A549 (cell line): ENCODE measurements at regions not wholly inside any gene's neighbourhood (a gene's known extent, or its start where the extent isn't known, plus 50 kb on each side); places are given as distances from the start of the nearest gene placed in this dataset.

Experiments used
- ATAC-seq, 2 experiments: fragments of 200-7000 bp in 1 of 2; fragments of >200 bp in 1 of 2; cut with Nextera tagmentation in 1 of 2; cut with Tn5 transposase in 1 of 2; 3 replicates each; pipeline versions ENCODE4 v1.8.0 to v1.9.1; 2018 to 2020; ENCODE audit warnings: mild to moderate bottlenecking in 1 of 2, moderate library complexity in 1 of 2
- CTCF ChIA-PET: fragments of 300-600 bp; sonication (Branson Sonifier 250); formaldehyde crosslinking; extraction: SDS; loops from one replicate; lab custom pipeline; 2021; ENCODE audit warnings: antibody characterized with exemption, inconsistent platforms; lab: Yijun Ruan, JAX
- POLR2A ChIA-PET: fragments of 350-600 bp; formaldehyde crosslinking; extraction: SDS; loops from one replicate; lab custom pipeline; 2021; ENCODE audit warnings: antibody characterized with exemption, inconsistent platforms; lab: Yijun Ruan, JAX
- DNase-seq, 2 experiments: peaks; one replicate each; pipeline versions ENCODE4 v3.0.0 to v3.0.0-alpha.2; 2011 to 2016; ENCODE audit warnings: low read depth in 1 of 2, low spot score in 1 of 2
- FAIRE-seq: peaks from 2 replicates; lab custom pipeline; 2011; peaks lifted over from hg19 to GRCh38; lab: Jason Lieb, UNC
- H3K27ac ChIP-seq, 2 experiments: fragments of >200 bp; sonication (Bioruptor Twin); formaldehyde crosslinking; 3 replicates each; pipeline ENCODE4 v1.5.1; 2016 to 2017
- H3K4me1 ChIP-seq: fragments of >200 bp; sonication (Bioruptor Twin); formaldehyde crosslinking; 3 replicates; pipeline ENCODE4 v1.6.1; 2016
- H3K4me2 ChIP-seq: fragments of >200 bp; sonication (Bioruptor Twin); formaldehyde crosslinking; 3 replicates; pipeline ENCODE4 v1.6.1; 2016
- H3K4me3 ChIP-seq: fragments of >200 bp; sonication (Bioruptor Twin); formaldehyde crosslinking; 3 replicates; pipeline ENCODE4 v1.5.1; 2016
- H3K9me3 ChIP-seq: fragments of >200 bp; sonication (Bioruptor Twin); formaldehyde crosslinking; 3 replicates; pipeline ENCODE4 v1.6.1; 2016
- CHD2 ChIP-seq: fragments of 150-350 bp; IDR thresholded peaks from 2 replicates; pipeline ENCODE4 v1.6.1; 2014; ENCODE audit warnings: low read length; ENCODE audit not compliant: partially characterized antibody
- CHD4 ChIP-seq: fragments of 200-600 bp; sonication (generic); IDR thresholded peaks from 2 replicates; pipeline ENCODE4 v1.6.1; 2016; ENCODE audit warnings: antibody characterized with exemption, mild to moderate bottlenecking, borderline replicate concordance
- EHF ChIP-seq: fragments of 250-450 bp; sonication (Bioruptor Pico); IDR thresholded peaks from 2 replicates; pipeline ENCODE4 v1.5.0; 2020; ENCODE audit warnings: mild to moderate bottlenecking
- ESRRA ChIP-seq: fragments of 150-350 bp; IDR thresholded peaks from 2 replicates; pipeline ENCODE4 v1.6.1; 2014; ENCODE audit warnings: mild to moderate bottlenecking, low read length, borderline replicate concordance
- FOSB ChIP-seq: fragments of 250-450 bp; sonication (Bioruptor Pico); IDR thresholded peaks from 2 replicates; pipeline ENCODE4 v1.5.0; 2020; ENCODE audit warnings: mild to moderate bottlenecking, moderate library complexity
- FOSL2 ChIP-seq, 2 experiments: fragments of 450-650 bp in 1 of 2; fragments of >200 bp in 1 of 2; sonication (Bioruptor Twin) in 1 of 2; formaldehyde crosslinking; IDR thresholded peaks; 2 replicates each; pipeline versions ENCODE4 v1.5.0 to v1.6.1; 2016 to 2020; ENCODE audit warnings: mild to moderate bottlenecking in 1 of 2, moderate library complexity in 1 of 2
- GATA3 ChIP-seq: IDR thresholded peaks from 2 replicates; pipeline ENCODE4 v1.6.1; 2012; ENCODE audit warnings: borderline replicate concordance
- HDAC2 ChIP-seq: fragments of 200-600 bp; sonication (generic); IDR thresholded peaks from 2 replicates; pipeline ENCODE4 v1.6.1; 2016
- HEYL ChIP-seq: fragments of 250-450 bp; sonication (Bioruptor Pico); IDR thresholded peaks from 2 replicates; pipeline ENCODE4 v1.8.0; 2021; ENCODE audit warnings: mild to moderate bottlenecking, moderate library complexity
- HOXB5 ChIP-seq: fragments of 250-450 bp; sonication (Bioruptor Pico); IDR thresholded peaks from 2 replicates; pipeline ENCODE4 v1.5.0; 2020; ENCODE audit warnings: mild to moderate bottlenecking, moderate library complexity
- JUN ChIP-seq, 2 experiments: fragments of >200 bp; sonication (Bioruptor Twin); formaldehyde crosslinking; IDR thresholded peaks; 2 replicates in 1 of 2; 3 replicates in 1 of 2; pipeline ENCODE4 v1.6.1; 2016 to 2017
- JUNB ChIP-seq: fragments of >200 bp; sonication (Bioruptor Twin); formaldehyde crosslinking; IDR thresholded peaks from 2 replicates; pipeline ENCODE4 v1.6.1; 2016
- MAFK ChIP-seq: fragments of 450-650 bp; IDR thresholded peaks from 2 replicates; pipeline ENCODE4 v1.6.1; 2014; ENCODE audit not compliant: partially characterized antibody
- NFE2L2 ChIP-seq: fragments of 150-350 bp; conservative IDR thresholded peaks from 2 replicates; pipeline ENCODE4 v1.6.1; 2014; ENCODE audit warnings: low read length
- NR3C1 ChIP-seq: fragments of >200 bp; sonication (Bioruptor Twin); formaldehyde crosslinking; IDR thresholded peaks from 3 replicates; pipeline ENCODE4 v1.6.1; 2017
- PHF8 ChIP-seq: fragments of 200-600 bp; sonication (generic); IDR thresholded peaks from 2 replicates; pipeline ENCODE4 v1.6.1; 2016; ENCODE audit warnings: low read depth, mild to moderate bottlenecking, antibody characterized with exemption, moderate library complexity, borderline replicate concordance
- POLR2A ChIP-seq: IDR thresholded peaks from 2 replicates; pipeline ENCODE4 v1.6.1; 2012; ENCODE audit warnings: mild to moderate bottlenecking, low read length
- RARB ChIP-seq: fragments of 250-450 bp; sonication (Bioruptor Pico); IDR thresholded peaks from 2 replicates; pipeline ENCODE4 v1.8.0; 2021; ENCODE audit warnings: mild to moderate bottlenecking, moderate library complexity
- SMC3 ChIP-seq: fragments of >200 bp; sonication (Bioruptor Twin); formaldehyde crosslinking; IDR thresholded peaks from 3 replicates; pipeline ENCODE4 v1.6.1; 2018; ENCODE audit warnings: inconsistent platforms
- SREBF2 ChIP-seq: fragments of 450-650 bp; IDR thresholded peaks from 2 replicates; pipeline ENCODE4 v1.6.1; 2014; ENCODE audit warnings: mild to moderate bottlenecking, moderate library complexity
- TFCP2L1 ChIP-seq: fragments of 250-450 bp; sonication (Bioruptor Pico); IDR thresholded peaks from 2 replicates; pipeline ENCODE4 v1.5.0; 2021; ENCODE audit warnings: mild to moderate bottlenecking
- TP53 ChIP-seq: fragments of 250-450 bp; sonication (Bioruptor Pico); IDR thresholded peaks from 2 replicates; pipeline ENCODE4 v1.5.0; 2021; ENCODE audit warnings: mild to moderate bottlenecking, moderate library complexity
- ZFP36 ChIP-seq: fragments of 450-650 bp; IDR thresholded peaks from 2 replicates; pipeline ENCODE4 v1.6.1; 2014; ENCODE audit warnings: borderline replicate concordance; ENCODE audit not compliant: partially characterized antibody
- ZNF302 ChIP-seq: fragments of 250-450 bp; sonication (Bioruptor Pico); IDR thresholded peaks from 2 replicates; pipeline ENCODE4 v1.9.0; 2021; ENCODE audit warnings: inconsistent platforms, mild to moderate bottlenecking, moderate library complexity
- ZSCAN20 ChIP-seq: fragments of 250-450 bp; sonication (Bioruptor Pico); IDR thresholded peaks from 2 replicates; pipeline ENCODE4 v1.8.0; 2022; ENCODE audit warnings: mild to moderate bottlenecking, moderate library complexity
- WGBS: methylation state at CpG from one replicate; pipeline ENCODE4 v1.1.6; 2017; ENCODE audit errors: missing lambda C conversion rate; 5-methylcytosine and 5-hydroxymethylcytosine counted together
- TF ChIP-seq, protein P1 (sequence below): fragments of >200 bp; sonication (Bioruptor Twin); formaldehyde crosslinking; IDR thresholded peaks from 3 replicates; pipeline ENCODE4 v1.6.1; 2016
- TF ChIP-seq, protein P2 (sequence below): fragments of 200-600 bp; sonication (generic); IDR thresholded peaks from 2 replicates; pipeline ENCODE4 v1.6.1; 2016; ENCODE audit warnings: antibody characterized with exemption, mild to moderate bottlenecking, moderate library complexity

DNA sequence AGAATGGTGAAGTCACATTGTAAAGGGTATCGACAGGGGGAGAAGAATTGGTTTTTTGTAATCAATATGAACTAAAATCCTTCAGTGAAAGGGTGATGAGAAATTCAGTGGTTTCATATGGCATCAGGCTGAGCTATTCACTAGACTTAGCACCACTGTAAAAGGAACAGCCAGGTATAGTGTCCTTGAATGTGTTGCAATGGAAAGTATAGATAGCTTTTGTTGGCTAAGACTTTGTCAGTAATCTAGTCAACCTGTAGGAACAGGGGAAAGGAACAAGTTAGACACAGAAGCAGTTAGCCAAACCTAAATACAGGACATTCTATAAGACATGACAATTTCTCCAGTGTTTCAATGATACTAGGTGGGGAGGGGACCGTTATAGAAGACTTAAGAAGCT, 172.6 kb upstream of the MOCS1 start (continued):
- TF ChIP-seq, protein P1, sequence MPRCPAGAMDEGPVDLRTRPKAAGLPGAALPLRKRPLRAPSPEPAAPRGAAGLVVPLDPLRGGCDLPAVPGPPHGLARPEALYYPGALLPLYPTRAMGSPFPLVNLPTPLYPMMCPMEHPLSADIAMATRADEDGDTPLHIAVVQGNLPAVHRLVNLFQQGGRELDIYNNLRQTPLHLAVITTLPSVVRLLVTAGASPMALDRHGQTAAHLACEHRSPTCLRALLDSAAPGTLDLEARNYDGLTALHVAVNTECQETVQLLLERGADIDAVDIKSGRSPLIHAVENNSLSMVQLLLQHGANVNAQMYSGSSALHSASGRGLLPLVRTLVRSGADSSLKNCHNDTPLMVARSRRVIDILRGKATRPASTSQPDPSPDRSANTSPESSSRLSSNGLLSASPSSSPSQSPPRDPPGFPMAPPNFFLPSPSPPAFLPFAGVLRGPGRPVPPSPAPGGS: no peak
- TF ChIP-seq RARB (CRISPR knock-in tag) (no peak), SMC3 (no peak), FOSB (CRISPR knock-in tag) (no peak), SREBF2 (no peak), CHD2 (no peak)
- TF ChIP-seq, all 56 proteins: peak for 0

DNA sequence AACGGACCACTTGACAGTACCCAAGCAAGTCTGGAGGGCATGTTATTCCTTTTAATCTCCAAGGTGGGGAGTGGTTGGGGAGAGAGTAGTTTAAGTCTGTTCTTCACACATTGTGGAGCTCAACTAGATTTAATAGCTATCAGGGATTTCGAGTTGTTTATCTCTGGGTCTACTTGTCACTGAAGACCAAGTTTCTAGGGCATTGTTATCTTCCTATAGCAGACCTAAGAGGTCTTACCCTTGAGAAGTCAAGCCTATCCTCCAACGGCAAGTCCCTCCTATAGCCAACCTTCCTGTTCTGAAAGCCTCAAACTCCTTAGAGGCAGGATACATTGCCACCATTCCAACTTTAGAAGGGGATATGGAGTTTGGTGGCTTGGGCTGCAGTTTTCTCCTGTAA, 164.5 kb upstream of the MOCS1 start:
- WGBS: 3% methylated on average over 3 of the region's 3 CpGs

DNA sequence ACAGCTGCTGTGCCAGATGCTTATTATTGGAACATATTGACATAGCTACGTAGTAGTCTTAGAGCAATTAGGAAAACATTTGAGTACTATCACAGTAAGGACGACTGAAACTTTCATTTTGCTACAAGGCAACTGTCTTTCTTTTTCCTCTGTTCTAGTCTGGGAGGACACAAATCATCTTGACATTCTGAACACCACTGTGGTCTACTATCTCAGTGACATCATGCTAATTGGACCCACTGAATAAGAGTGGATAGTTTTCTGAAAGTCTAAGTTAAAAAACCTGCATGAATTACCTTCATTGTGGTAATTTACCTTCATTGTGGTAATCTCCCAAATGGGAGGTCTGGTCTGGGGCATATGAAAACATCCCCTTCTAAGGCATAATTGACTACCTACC, 163.3 kb upstream of the MOCS1 start:
- TF ChIP-seq ESRRA (no peak), ZSCAN20 (no peak), TP53 (CRISPR knock-in tag) (no peak)
- Histone ChIP-seq H3K27ac (no peak overlapping the region), H3K4me1 (no peaks in the 10 kb centered on the region), H3K9me3 (no peaks in the 10 kb centered on the region), H3K4me2 (no peak overlapping the region), H3K4me3 (no peak overlapping the region)
- FAIRE-seq (no peak), DNase-seq (no peak), ATAC-seq (no peak)
- CTCF ChIA-PET: no interaction called here
- POLR2A ChIA-PET: no interaction called here
- WGBS: 4% methylated on average over 2 of the region's 2 CpGs

More for the DNA sequence above, 164.5 kb upstream of the MOCS1 start:
- ChIA-PET CTCF (no interaction called here), POLR2A (no interaction called here)
- TF ChIP-seq HDAC2 (no peak), GATA3 (no peak)
- Histone ChIP-seq H3K4me3 (no peak overlapping the region), H3K27ac (no peak overlapping the region), H3K9me3 (no peaks in the 10 kb centered on the region), H3K4me2 (no peak overlapping the region), H3K4me1 (no peaks in the 10 kb centered on the region)
- DNase-seq (no peak), ATAC-seq (no peak), FAIRE-seq (no peak)

DNA sequence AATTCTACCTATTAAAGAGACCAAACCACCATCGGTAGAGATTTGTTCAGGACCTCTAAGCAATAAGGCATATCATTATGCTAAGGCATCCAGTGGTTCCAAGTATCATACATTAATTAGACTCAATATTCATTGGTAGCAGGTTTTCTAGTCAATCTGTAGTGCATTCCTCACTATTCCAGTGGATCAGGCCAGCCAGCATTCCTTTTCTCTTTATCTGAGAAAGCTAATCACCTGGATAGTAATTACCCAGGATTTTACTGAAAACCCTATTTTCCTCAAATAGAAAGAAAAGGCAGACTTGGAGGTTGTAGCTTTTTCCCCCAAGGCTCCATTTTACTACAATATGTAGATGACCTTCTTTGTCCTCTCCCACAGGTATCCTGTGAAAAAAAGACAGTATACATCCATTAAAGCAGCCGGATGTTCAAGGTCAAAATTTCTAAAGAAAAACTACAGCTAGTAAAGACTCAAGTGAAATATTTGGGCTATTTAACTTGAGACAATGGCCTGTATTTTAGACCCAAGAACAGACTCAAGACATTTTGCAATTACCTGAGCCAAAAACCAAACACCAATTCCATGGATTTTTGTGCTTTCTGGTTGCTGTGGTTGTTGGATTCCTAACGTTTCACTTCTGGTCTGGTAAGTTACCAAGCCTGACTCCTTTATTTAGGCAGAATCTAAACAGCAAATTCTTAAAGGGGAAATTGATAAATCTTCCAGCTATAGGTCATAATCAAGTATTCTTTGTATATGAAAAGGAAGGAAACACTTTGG, 149.1 kb upstream of the MOCS1 start:
- Histone ChIP-seq H3K4me2 (no peak overlapping the region), H3K4me3 (no peak overlapping the region), H3K27ac (no peak overlapping the region), H3K4me1 (no peaks in the 10 kb centered on the region), H3K9me3 (no peaks in the 10 kb centered on the region)
- TF ChIP-seq NFE2L2 (no peak), POLR2A (no peak), ESRRA (no peak), GATA3 (no peak), TFCP2L1 (no peak), CHD4 (no peak), JUN (IDR thresholded peaks at IDR 0.05) (no peak), EHF (CRISPR knock-in tag) (no peak), PHF8 (no peak), HEYL (CRISPR knock-in tag) (no peak), JUNB (no peak), HOXB5 (no peak), ZNF302 (CRISPR knock-in tag) (no peak), MAFK (no peak), ZSCAN20 (no peak), FOSL2 (IDR thresholded peaks at IDR 0.05) (no peak), FOSL2 (CRISPR knock-in tag; IDR thresholded peaks at IDR 0.05) (no peak), NR3C1 (no peak), CHD2 (no peak), ZFP36 (no peak)
- TF ChIP-seq, protein P2, sequence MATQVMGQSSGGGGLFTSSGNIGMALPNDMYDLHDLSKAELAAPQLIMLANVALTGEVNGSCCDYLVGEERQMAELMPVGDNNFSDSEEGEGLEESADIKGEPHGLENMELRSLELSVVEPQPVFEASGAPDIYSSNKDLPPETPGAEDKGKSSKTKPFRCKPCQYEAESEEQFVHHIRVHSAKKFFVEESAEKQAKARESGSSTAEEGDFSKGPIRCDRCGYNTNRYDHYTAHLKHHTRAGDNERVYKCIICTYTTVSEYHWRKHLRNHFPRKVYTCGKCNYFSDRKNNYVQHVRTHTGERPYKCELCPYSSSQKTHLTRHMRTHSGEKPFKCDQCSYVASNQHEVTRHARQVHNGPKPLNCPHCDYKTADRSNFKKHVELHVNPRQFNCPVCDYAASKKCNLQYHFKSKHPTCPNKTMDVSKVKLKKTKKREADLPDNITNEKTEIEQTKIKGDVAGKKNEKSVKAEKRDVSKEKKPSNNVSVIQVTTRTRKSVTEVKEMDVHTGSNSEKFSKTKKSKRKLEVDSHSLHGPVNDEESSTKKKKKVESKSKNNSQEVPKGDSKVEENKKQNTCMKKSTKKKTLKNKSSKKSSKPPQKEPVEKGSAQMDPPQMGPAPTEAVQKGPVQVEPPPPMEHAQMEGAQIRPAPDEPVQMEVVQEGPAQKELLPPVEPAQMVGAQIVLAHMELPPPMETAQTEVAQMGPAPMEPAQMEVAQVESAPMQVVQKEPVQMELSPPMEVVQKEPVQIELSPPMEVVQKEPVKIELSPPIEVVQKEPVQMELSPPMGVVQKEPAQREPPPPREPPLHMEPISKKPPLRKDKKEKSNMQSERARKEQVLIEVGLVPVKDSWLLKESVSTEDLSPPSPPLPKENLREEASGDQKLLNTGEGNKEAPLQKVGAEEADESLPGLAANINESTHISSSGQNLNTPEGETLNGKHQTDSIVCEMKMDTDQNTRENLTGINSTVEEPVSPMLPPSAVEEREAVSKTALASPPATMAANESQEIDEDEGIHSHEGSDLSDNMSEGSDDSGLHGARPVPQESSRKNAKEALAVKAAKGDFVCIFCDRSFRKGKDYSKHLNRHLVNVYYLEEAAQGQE: no peak
- ChIA-PET POLR2A (no interaction called here), CTCF (interaction anchor here (0.6 kb wide), 1 partner anchor 311 kb away, joined by 3 read pairs; no protein-coding TSS in a partner anchor)
- FAIRE-seq: no peak
- 18% methylated on average over 3 of the region's 3 CpGs for WGBS
- no peak for ATAC-seq
- no peak for DNase-seq
